ENCODE measurements at regions not wholly inside any gene's neighbourhood (a gene's known extent, or its start where the extent isn't known, plus 50 kb on each side); places are given as distances from the start of the nearest gene placed in this dataset.

- TF ChIP-seq CTCF (IDR thresholded peaks at IDR 0.05; ENCODE audit: poor library complexity) (no peak), EZH2 (IDR thresholded peaks at IDR 0.05; ENCODE audit: borderline replicate concordance) (no peak), EZH2phosphoT487 (IDR thresholded peaks at IDR 0.05; ENCODE audit: low read depth, severe bottlenecking, unreplicated experiment) (no peak)
Observed at GRCh38 chr9:84057662-84058061, 77.1 kb downstream of the RMI1 start.

All from hepatocyte (in vitro differentiated cells).